Stimulated activated CD8-positive, alpha-beta memory T cell treated with anti-CD3 and anti-CD28 coated beads, Interleukin-4, amount 100 ng/mL, for 48 hours (primary cell): ENCODE measurements at regions not wholly inside any gene's neighbourhood (a gene's known extent, or its start where the extent isn't known, plus 50 kb on each side); places are given as distances from the start of the nearest gene placed in this dataset.
"Not testable (repeated sequence)": the region's sequence is repeated elsewhere in the genome, so short reads cannot be mapped to it uniquely, and the experiment has no call there.

ENCODE experiments used
- DNase-seq: peaks from one replicate; pipeline ENCODE4 v3.0.0-alpha.2; 2020

DNA sequence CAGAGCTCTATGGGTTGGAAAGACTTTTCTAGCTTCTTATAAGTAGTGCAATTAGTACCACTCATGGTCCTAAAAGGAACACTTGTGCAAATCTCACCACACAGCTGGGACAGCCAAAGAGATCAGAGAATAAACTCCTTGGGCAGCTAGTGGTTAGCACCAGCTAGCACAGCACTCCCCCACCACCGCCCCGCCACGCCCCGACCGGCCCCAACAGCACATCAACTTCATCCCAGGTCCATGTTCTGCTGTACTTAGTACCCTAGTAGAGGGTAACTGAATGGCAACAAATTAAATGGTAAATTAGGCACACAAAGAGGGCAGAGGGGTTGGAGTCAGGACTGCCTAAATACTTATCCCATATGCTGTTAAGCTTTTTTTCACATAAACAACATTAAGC, 118.3 kb upstream of the NPAP1 start:
- DNase-seq: not testable (repeated sequence)

DNA sequence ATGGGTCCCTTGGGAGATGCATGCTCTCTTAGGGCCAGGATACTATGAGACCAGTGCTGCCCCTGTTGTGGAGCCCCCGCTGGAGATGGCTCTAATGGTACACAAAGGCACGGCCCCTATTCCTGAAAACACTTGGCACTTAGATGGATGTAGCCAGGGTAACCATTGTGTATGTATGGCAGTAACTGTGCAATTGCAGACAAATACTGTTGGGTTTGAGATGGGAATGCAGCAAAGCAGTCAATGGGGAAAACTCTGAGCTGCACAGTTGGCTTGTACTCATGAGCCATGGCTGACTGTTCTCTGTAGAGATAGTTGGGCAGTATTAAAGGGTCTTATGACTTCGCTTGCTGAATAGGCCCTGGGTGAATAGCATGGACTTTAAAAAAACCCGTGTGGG, 67.9 kb upstream of the NPAP1 start:
- DNase-seq: no peak

DNA sequence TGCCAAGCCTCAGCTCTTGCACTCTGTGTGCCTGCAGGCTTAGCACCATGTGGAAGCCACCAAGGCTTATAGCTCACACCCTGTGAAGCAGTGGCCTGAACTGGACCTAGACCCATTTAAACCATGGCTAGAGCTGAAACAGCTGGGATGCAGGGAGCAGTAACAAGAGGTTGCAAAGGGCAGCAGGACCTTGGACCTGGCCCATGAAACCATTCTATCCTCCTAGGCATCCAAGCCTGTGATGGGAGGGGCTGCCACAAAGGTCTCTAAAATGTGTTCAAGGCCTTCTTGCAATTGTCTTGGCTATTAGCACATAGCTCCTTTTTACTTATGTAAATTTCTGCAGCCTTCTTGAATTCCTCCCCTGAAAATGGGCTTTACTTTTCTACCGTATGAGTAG, 57.9 kb upstream of the NPAP1 start:
- DNase-seq: no peak

DNA sequence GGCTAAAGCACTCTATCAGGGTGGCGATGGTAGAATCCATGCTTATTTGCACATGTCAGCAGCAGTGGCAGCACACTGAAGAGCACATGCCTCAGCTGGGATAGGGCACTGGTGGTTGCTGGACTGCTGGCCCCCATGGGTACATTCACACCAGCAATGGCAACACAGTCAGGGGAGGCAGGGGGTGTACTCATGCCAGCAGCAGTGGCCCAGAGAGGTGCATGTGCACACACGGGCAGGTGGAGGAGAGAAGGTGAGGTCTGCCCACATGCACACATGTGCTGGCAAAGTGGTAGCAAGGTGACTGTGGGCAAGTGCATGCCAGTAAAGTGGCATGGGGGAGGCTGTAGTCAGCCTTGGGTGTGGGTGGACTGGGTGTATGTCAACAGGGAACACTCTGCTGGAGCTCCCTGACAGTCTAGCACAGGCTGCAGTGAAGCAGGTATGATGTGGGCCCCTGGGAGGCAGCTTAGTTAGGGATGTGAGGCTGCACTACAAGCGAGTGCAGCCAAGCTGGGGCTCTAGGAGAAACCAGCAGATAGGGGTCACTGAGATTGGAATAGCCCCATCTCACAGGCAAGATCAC, 53.9 kb upstream of the NPAP1 start:
- no peak for DNase-seq
